Peyer's patch (tissue), 4 donors: ENCODE measurements at regions not wholly inside any gene's neighbourhood (a gene's known extent, or its start where the extent isn't known, plus 50 kb on each side); places are given as distances from the start of the nearest gene placed in this dataset.

Experiments used
- DNase-seq, 3 donors: peaks; one replicate each; pipeline ENCODE4 v3.0.0-alpha.2; 2017 to 2019
- H3K27ac ChIP-seq, 4 donors: fragments of 200-600 bp; sonication (generic); one replicate each; pipeline ENCODE4 v1.5.1; 2016 to 2019
- H3K27me3 ChIP-seq, 2 donors: fragments of 200-600 bp; sonication (generic); one replicate each; pipeline ENCODE4 v1.5.1; 2019
- H3K36me3 ChIP-seq, 3 donors: fragments of 200-600 bp; sonication (generic); one replicate each; pipeline ENCODE4 v1.5.1; 2016 to 2019
- H3K4me1 ChIP-seq, 4 donors: fragments of 200-600 bp; sonication (generic); one replicate each; pipeline ENCODE4 v1.5.1; 2016 to 2019
- H3K4me3 ChIP-seq, 4 donors: fragments of 200-600 bp; sonication (generic); 1 replicate in 3 of 4; 2 replicates in 1 of 4; pipeline ENCODE4 v1.5.1; 2016 to 2019; ENCODE audit warnings: mild to moderate bottlenecking in 1 of 4
- H3K9me3 ChIP-seq, 4 donors: fragments of 200-600 bp; sonication (generic); one replicate each; pipeline ENCODE4 v1.5.1; 2016 to 2019; ENCODE audit warnings: mild to moderate bottlenecking in 1 of 4
- CTCF ChIP-seq, 6 experiments: fragments of 450-650 bp in 4 of 6; fragments of 200-600 bp in 2 of 6; sonication (generic) in 1 of 6; IDR thresholded peaks; one replicate each; pipeline ENCODE4 v1.5.1; 2017 to 2019; ENCODE audit warnings: antibody characterized with exemption in 6 of 6, mild to moderate bottlenecking in 3 of 6, moderate library complexity in 1 of 6
- POLR2A ChIP-seq, 2 donors: fragments of 450-650 bp; IDR thresholded peaks; one replicate each; pipeline ENCODE4 v1.5.1; 2017; ENCODE audit warnings: antibody characterized with exemption in 2 of 2, mild to moderate bottlenecking in 2 of 2, moderate library complexity in 2 of 2

GRCh38 chr2:219946529-219946928, 319.1 kb downstream of the SLC4A3 start:
- no peaks in the 10 kb centered on the region for H3K9me3 ChIP-seq
- H3K27me3 ChIP-seq, result no peaks in the 10 kb centered on the region
- H3K4me3 ChIP-seq, result no peak overlapping the region
- no peaks in the 10 kb centered on the region for H3K4me1 ChIP-seq
- TF ChIP-seq POLR2A (IDR thresholded peaks at IDR 0.05) (no peak), CTCF (IDR thresholded peaks at IDR 0.05) (no peak)
- no peaks in the 10 kb centered on the region for H3K36me3 ChIP-seq
- DNase-seq, result no peak
- H3K27ac ChIP-seq, result no peak overlapping the region

GRCh38 chr2:219947575-219947974, 320.1 kb downstream of the SLC4A3 start:
- no peak for DNase-seq
- TF ChIP-seq POLR2A (IDR thresholded peaks at IDR 0.05) (no peak), CTCF (IDR thresholded peaks at IDR 0.05) (no peak)

GRCh38 chr2:219949053-219949452, 321.6 kb downstream of the SLC4A3 start:
- no peaks in the 10 kb centered on the region for H3K9me3 ChIP-seq
- no peak overlapping the region for H3K27ac ChIP-seq
- H3K27me3 ChIP-seq, result no peaks in the 10 kb centered on the region
- no peak overlapping the region for H3K4me3 ChIP-seq
- H3K36me3 ChIP-seq, result no peaks in the 10 kb centered on the region
- TF ChIP-seq CTCF (IDR thresholded peaks at IDR 0.05) (no peak), POLR2A (IDR thresholded peaks at IDR 0.05) (no peak)
- no peaks in the 10 kb centered on the region for H3K4me1 ChIP-seq
- no peak for DNase-seq

More at GRCh38 chr2:219947575-219947974, 320.1 kb downstream of the SLC4A3 start:
- no peaks in the 10 kb centered on the region for H3K27me3 ChIP-seq
- H3K4me3 ChIP-seq, result no peak overlapping the region
- no peaks in the 10 kb centered on the region for H3K9me3 ChIP-seq
- no peak overlapping the region for H3K27ac ChIP-seq
- H3K36me3 ChIP-seq, result no peaks in the 10 kb centered on the region
- no peaks in the 10 kb centered on the region for H3K4me1 ChIP-seq

GRCh38 chr2:219951099-219951498, 323.7 kb downstream of the SLC4A3 start:
- no peak for DNase-seq
- Histone ChIP-seq H3K4me3 (no peak overlapping the region), H3K36me3 (no peaks in the 10 kb centered on the region), H3K27me3 (no peaks in the 10 kb centered on the region), H3K9me3 (no peaks in the 10 kb centered on the region), H3K4me1 (no peaks in the 10 kb centered on the region), H3K27ac (no peak overlapping the region)
- TF ChIP-seq POLR2A (IDR thresholded peaks at IDR 0.05), result no peak
- no peak for TF ChIP-seq CTCF (IDR thresholded peaks at IDR 0.05)

- no peaks in the 10 kb centered on the region for H3K27me3 ChIP-seq
- H3K9me3 ChIP-seq, result no peaks in the 10 kb centered on the region
- DNase-seq, result no peak
- TF ChIP-seq POLR2A (IDR thresholded peaks at IDR 0.05) (no peak), CTCF (IDR thresholded peaks at IDR 0.05) (no peak)
- H3K36me3 ChIP-seq, result no peaks in the 10 kb centered on the region
- no peak overlapping the region for H3K4me3 ChIP-seq
- no peak overlapping the region for H3K27ac ChIP-seq
- no peaks in the 10 kb centered on the region for H3K4me1 ChIP-seq
Measured at GRCh38 chr2:219954331-219954730, 326.9 kb downstream of the SLC4A3 start.

GRCh38 chr2:219957820-219958219, 330.4 kb downstream of the SLC4A3 start:
- Histone ChIP-seq H3K4me1 (no peaks in the 10 kb centered on the region), H3K27me3 (no peaks in the 10 kb centered on the region), H3K27ac (no peak overlapping the region), H3K36me3 (no peaks in the 10 kb centered on the region), H3K4me3 (no peak overlapping the region), H3K9me3 (no peaks in the 10 kb centered on the region)
- no peak for DNase-seq
- no peak for TF ChIP-seq CTCF (IDR thresholded peaks at IDR 0.05)
- no peak for TF ChIP-seq POLR2A (IDR thresholded peaks at IDR 0.05)
